Upper lobe of left lung (tissue), 6 donors: ENCODE measurements at regions not wholly inside any gene's neighbourhood (a gene's known extent, or its start where the extent isn't known, plus 50 kb on each side); places are given as distances from the start of the nearest gene placed in this dataset.

Experiments used
- ATAC-seq, 2 donors: fragments of 200-7000 bp; cut with Tn5 transposase; one replicate each; pipeline ENCODE4 v1.9.1; 2022; ENCODE audit warnings: mild to moderate bottlenecking in 2 of 2, moderate library complexity in 2 of 2; ENCODE audit not compliant: low FRiP score in 2 of 2
- DNase-seq, 2 donors: peaks; one replicate each; pipeline ENCODE4 v3.0.0-alpha.2; 2019 to 2020
- H3K27ac ChIP-seq, 4 donors: fragments of 200-600 bp; sonication (generic); one replicate each; pipeline ENCODE4 v1.5.1; 2016 to 2019
- H3K27me3 ChIP-seq, 4 donors: fragments of 200-600 bp; sonication (generic); one replicate each; pipeline ENCODE4 v1.5.1; 2017 to 2019
- H3K36me3 ChIP-seq, 4 donors: fragments of 200-600 bp; sonication (generic); one replicate each; pipeline ENCODE4 v1.5.1; 2016 to 2019
- H3K4me1 ChIP-seq, 4 donors: fragments of 200-600 bp; sonication (generic); one replicate each; pipeline ENCODE4 v1.5.1; 2018 to 2019
- H3K4me3 ChIP-seq, 4 donors: fragments of 200-600 bp; sonication (generic); one replicate each; pipeline ENCODE4 v1.5.1; 2017 to 2019; ENCODE audit warnings: mild to moderate bottlenecking in 2 of 4, moderate library complexity in 1 of 4
- H3K9me3 ChIP-seq, 4 donors: fragments of 200-600 bp; sonication (generic); one replicate each; pipeline ENCODE4 v1.5.1; 2018 to 2019
- EP300 ChIP-seq, 4 donors: sonication (generic); formaldehyde crosslinking; IDR thresholded peaks; one replicate each; pipeline ENCODE4 v1.5.1; 2017; ENCODE audit warnings: antibody characterized with exemption in 4 of 4, control low read depth in 2 of 4
- POLR2A ChIP-seq, 4 donors: fragments of 450-650 bp; IDR thresholded peaks; one replicate each; pipeline ENCODE4 v1.5.1; 2016 to 2017; ENCODE audit warnings: antibody characterized with exemption in 4 of 4, mild to moderate bottlenecking in 2 of 4
- POLR2AphosphoS5 ChIP-seq, 2 donors: sonication (generic); formaldehyde crosslinking; IDR thresholded peaks; one replicate each; pipeline ENCODE4 v1.5.1; 2017; ENCODE audit warnings: antibody characterized with exemption in 2 of 2
- WGBS, 2 donors: methylation state at CpG; one replicate each; pipeline ENCODE4 v1.1.5; 2017 to 2018; 5-methylcytosine and 5-hydroxymethylcytosine counted together
- TF ChIP-seq, protein P1 (sequence below), 6 experiments: fragments of 450-650 bp in 4 of 6; fragments of 200-600 bp in 2 of 6; sonication (generic) in 2 of 6; IDR thresholded peaks; one replicate each; pipeline ENCODE4 v1.5.1; 2016 to 2019; ENCODE audit warnings: antibody characterized with exemption in 6 of 6
- donor health status: DM: no; HTN: no; CAD: no; lungs with moderate emphysema.
- donor health status: DM: no; HTN: yes; CAD: no; lungs with severe emphysema.

DNA sequence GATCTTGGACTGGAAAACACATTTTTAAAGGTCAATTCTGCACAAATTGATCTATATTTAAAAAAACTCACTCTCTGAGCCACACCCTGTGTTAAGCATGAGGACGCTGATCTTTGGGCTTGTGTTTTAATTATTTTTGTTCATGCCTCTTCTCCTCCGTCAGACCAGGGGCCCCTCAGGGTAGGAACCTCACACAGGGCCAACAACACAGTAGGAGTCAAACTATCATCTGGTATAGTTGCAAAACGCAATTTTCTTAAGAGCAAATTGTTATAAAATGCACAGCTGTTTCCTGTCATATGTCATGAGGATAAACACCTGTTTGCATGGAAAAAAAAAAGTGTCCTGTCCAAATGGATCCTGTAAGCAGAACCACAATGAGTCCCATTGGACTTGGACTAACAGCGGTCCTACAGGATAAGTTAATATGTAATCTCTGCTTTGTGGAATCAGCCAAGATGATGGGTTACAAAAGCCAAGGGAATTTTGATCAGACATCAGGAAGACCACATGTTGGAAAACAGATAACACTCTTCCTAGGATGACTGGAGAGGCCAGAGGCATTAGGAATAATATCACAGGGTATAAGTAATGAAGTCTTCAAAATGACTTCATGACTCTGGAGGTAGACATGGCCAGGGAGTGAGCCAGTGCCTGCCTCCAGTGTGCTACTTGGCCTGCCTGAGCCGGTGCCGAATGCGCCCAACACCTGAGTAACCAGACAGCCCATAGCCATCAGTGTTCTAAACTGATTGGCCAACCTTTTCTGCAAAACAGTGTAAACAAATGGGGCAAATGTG, 184.9 kb upstream of the ADCY1 start:
- no peaks in the 10 kb centered on the region for H3K27me3 ChIP-seq
- peaks cover 0 to 5% (median 2%) of the 10 kb centered on the region in 4 donors for H3K9me3 ChIP-seq
- H3K36me3 ChIP-seq: no peaks in the 10 kb centered on the region
- no peak for ATAC-seq
- H3K4me1 ChIP-seq: no peaks in the 10 kb centered on the region
- H3K27ac ChIP-seq: no peak overlapping the region
- no peak overlapping the region for H3K4me3 ChIP-seq
- WGBS, 2 donors: 81 to 86% methylated on average over 7 of the region's 7 CpGs
- no peak for DNase-seq
- no peak for TF ChIP-seq POLR2A (IDR thresholded peaks at IDR 0.05)
- TF ChIP-seq EP300 (IDR thresholded peaks at IDR 0.05): no peak
- TF ChIP-seq, protein P1, sequence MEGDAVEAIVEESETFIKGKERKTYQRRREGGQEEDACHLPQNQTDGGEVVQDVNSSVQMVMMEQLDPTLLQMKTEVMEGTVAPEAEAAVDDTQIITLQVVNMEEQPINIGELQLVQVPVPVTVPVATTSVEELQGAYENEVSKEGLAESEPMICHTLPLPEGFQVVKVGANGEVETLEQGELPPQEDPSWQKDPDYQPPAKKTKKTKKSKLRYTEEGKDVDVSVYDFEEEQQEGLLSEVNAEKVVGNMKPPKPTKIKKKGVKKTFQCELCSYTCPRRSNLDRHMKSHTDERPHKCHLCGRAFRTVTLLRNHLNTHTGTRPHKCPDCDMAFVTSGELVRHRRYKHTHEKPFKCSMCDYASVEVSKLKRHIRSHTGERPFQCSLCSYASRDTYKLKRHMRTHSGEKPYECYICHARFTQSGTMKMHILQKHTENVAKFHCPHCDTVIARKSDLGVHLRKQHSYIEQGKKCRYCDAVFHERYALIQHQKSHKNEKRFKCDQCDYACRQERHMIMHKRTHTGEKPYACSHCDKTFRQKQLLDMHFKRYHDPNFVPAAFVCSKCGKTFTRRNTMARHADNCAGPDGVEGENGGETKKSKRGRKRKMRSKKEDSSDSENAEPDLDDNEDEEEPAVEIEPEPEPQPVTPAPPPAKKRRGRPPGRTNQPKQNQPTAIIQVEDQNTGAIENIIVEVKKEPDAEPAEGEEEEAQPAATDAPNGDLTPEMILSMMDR (IDR thresholded peaks at IDR 0.05): no peak
- no peak for TF ChIP-seq POLR2AphosphoS5 (IDR thresholded peaks at IDR 0.05)

DNA sequence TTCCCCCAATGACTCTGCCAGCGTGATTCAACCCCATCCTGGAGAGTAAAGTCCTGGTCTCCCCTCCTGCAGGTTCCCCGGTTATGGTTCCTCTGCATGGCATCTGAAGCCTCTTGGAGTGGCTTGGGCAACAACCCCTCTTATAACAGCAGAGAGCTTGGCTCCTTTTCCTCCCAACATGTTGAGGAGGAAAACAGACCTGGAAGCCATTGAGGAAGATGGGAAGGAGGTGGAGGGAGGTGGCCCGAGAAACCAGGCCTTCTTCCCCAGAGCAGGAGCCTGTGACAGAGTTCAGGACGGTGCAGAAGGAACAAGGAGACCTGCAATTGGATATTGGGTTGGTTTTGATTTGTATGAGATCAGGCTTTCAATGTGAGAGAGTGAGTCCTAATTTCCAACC, 184.0 kb upstream of the ADCY1 start:
- H3K4me3 ChIP-seq: no peak overlapping the region
- no peaks in the 10 kb centered on the region for H3K4me1 ChIP-seq
- H3K36me3 ChIP-seq: no peaks in the 10 kb centered on the region
- H3K9me3 ChIP-seq: peaks cover 0 to 11% (median 2%) of the 10 kb centered on the region in 4 donors
- no peaks in the 10 kb centered on the region for H3K27me3 ChIP-seq
- DNase-seq: no peak
- TF ChIP-seq EP300 (IDR thresholded peaks at IDR 0.05) (no peak), POLR2A (IDR thresholded peaks at IDR 0.05) (no peak), POLR2AphosphoS5 (IDR thresholded peaks at IDR 0.05) (no peak)
- TF ChIP-seq, protein P1 (IDR thresholded peaks at IDR 0.05): no peak
- no peak overlapping the region for H3K27ac ChIP-seq
- WGBS, 2 donors: 72 to 85% methylated on average over 4 of the region's 4 CpGs
- ATAC-seq: no peak

DNA sequence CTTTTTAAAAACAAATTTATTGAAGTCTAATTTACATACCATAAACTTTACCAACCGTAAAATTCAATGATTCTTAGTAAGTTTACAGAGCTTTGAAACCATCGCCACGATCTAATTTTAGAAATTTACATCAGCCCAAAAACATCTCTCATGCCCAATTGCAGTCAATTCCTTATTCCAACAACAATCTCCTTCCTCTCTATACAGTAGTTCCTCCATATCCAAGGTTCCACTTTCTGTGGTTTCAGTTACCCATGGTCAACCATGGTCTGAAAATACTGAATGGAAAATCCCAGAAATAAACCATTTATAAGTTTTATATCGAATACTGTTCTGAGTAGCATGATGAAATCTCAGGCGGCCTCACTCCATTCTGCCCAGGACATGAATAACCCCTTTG, 183.4 kb upstream of the ADCY1 start:
- Histone ChIP-seq H3K4me3 (no peak overlapping the region), H3K4me1 (no peaks in the 10 kb centered on the region), H3K9me3 (peaks cover 0 to 11% (median 2%) of the 10 kb centered on the region in 4 donors), H3K27ac (no peak overlapping the region), H3K36me3 (no peaks in the 10 kb centered on the region), H3K27me3 (no peaks in the 10 kb centered on the region)
- DNase-seq (no peak), ATAC-seq (no peak)
- 84 to 85% methylated on average over 5 of the region's 5 CpGs for whole genome bisulfite sequencing, 2 donors
- TF ChIP-seq POLR2A (IDR thresholded peaks at IDR 0.05) (no peak), POLR2AphosphoS5 (IDR thresholded peaks at IDR 0.05) (no peak), EP300 (IDR thresholded peaks at IDR 0.05) (no peak)
- TF ChIP-seq, protein P1 (IDR thresholded peaks at IDR 0.05): no peak

DNA sequence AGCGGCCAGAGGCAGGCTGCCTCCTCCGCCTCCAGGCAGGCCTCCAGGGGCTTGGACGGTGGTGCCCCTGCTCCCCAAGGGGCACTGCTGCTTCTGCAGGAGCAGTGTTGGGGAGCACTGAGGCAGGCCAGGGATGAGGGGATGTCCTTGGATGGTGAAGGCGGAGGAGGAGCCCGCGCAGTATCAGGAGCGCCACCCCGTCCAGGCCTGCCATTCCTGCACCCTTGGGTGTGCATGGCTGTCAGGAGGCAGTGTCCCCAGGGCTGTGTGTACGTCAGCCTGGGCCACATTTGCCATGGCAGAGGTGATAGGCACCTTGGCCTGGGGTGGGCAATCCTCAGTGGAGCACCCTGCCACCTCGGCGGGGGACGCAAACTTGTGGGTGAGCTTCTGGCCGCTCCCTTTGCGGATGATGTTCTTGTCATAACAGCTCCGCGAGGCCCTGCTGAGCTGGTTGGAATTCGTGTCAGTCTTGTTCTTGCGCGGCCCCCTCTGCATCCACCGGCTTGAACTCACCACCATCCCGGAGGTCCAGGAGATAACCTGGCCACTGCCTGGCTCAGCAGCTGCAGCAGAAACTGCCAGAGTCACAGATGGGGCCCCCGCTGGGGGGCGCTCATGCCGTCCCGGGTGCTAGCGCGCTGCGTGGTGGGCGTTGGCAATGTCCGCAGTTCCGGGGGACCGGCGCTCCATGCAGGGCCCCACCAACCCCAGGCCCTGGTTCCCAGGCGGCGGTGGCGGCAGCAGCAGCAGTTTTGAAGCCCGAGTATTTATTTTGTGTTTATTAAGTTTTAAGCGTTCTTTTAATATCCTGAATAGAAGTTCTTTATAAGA, 182.3 kb upstream of the ADCY1 start:
- ATAC-seq (peak in 1 of 2 donors; percentile 30), DNase-seq (peak in 1 of 2 donors; percentile 68)
- no peaks in the 10 kb centered on the region for H3K36me3 ChIP-seq
- no peak overlapping the region for H3K4me3 ChIP-seq
- no peaks in the 10 kb centered on the region for H3K27me3 ChIP-seq
- H3K4me1 ChIP-seq: no peaks in the 10 kb centered on the region
- 77 to 81% methylated on average over 21 to 37 of the region's 38 CpGs for WGBS, 2 donors
- peaks cover 0 to 11% (median 2%) of the 10 kb centered on the region in 4 donors for H3K9me3 ChIP-seq
- H3K27ac ChIP-seq: no peak overlapping the region
- TF ChIP-seq POLR2AphosphoS5 (IDR thresholded peaks at IDR 0.05) (no peak), POLR2A (IDR thresholded peaks at IDR 0.05) (no peak), EP300 (IDR thresholded peaks at IDR 0.05) (no peak)
- TF ChIP-seq, protein P1 (IDR thresholded peaks at IDR 0.05): no peak
